ENCODE measurements at regions not wholly inside any gene's neighbourhood (a gene's known extent, or its start where the extent isn't known, plus 50 kb on each side); places are given as distances from the start of the nearest gene placed in this dataset.

- Histone ChIP-seq H3K4me3 (no peak overlapping the region), H3K9me3 (no peaks in the 10 kb centered on the region), H3K27me3 (no peaks in the 10 kb centered on the region), H3K4me1 (no peaks in the 10 kb centered on the region), H3K27ac (no peak overlapping the region), H3K36me3 (replicated peaks in 1 of 2; ENCODE audit: insufficient read depth in 1 of 2, low read depth in 2 of 2) (no peaks in the 10 kb centered on the region)
- 62 to 73% methylated on average over 6 to 7 of the region's 7 CpGs for WGBS, 2 donors
- DNase-seq (no peak), ATAC-seq (no peak)
- intact Hi-C loops (cut with DNase I) = no loop called here
- TF ChIP-seq POLR2A (IDR thresholded peaks at IDR 0.05) (no peak), CTCF (IDR thresholded peaks at IDR 0.05) (no peak)
These were observed 79.1 kb upstream of the MYL10 start for GRCh38 chr7:101708223-101708622.

DNA sequence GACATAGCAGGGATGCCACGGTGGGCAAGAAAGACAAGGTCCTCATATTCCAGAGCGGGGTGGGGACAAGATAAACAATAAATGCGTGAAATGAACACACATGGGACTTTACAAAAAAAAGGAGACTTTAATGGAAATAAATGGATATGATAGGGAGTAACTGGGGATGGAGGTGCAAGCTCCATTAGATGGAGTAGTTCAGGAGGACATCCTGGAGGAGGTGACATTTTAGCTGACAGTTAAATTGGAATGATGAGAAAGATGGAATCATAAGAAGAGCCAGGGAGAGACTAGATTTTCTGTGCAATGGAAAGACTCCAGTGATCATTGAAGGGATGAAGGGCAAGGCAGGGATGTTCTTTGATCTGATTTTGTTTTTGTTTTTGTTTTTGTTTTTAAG lies 83.6 kb upstream of the MYL10 start:
- H3K9me3 ChIP-seq = no peaks in the 10 kb centered on the region
- H3K27ac ChIP-seq = no peak overlapping the region
- DNase-seq = no peak
- H3K27me3 ChIP-seq = no peaks in the 10 kb centered on the region
- no peak overlapping the region for H3K4me3 ChIP-seq
- no peak for TF ChIP-seq CTCF (IDR thresholded peaks at IDR 0.05)
- no peak for TF ChIP-seq POLR2A (IDR thresholded peaks at IDR 0.05)
- H3K36me3 ChIP-seq (replicated peaks in 1 of 2; ENCODE audit: insufficient read depth in 1 of 2, low read depth in 2 of 2) = no peaks in the 10 kb centered on the region
- ATAC-seq = no peak
- no peaks in the 10 kb centered on the region for H3K4me1 ChIP-seq
- WGBS, 2 donors = 68 to 77% methylated on average over 3 of the region's 3 CpGs
- intact Hi-C loops (cut with DNase I) = no loop called here

DNA sequence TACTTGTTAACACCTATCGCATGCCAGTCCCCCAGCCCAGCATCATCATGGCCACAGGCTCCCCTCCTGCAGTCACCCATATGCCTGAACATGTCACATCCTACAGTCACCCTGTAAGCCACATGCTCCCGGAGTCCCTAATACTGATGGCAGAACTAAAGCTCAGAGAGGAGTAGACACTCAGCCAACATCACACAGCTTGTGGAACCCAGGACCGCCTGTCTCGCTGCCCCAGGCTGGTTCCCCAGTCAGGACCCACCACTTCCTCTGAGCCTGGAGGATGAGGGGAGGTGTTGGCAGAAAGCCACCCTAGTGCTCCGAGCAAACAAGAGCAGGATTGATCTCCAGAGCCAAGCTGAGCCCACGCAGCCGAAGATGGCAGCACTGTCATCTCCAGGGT lies 85.0 kb upstream of the MYL10 start:
- Histone ChIP-seq H3K27ac (no peak overlapping the region), H3K4me1 (no peaks in the 10 kb centered on the region), H3K36me3 (replicated peaks in 1 of 2; ENCODE audit: insufficient read depth in 1 of 2, low read depth in 2 of 2) (no peaks in the 10 kb centered on the region), H3K27me3 (no peaks in the 10 kb centered on the region), H3K4me3 (no peak overlapping the region), H3K9me3 (no peaks in the 10 kb centered on the region)
- DNase-seq (no peak), ATAC-seq (no peak)
- intact Hi-C loops (cut with DNase I) = no loop called here
- TF ChIP-seq CTCF (IDR thresholded peaks at IDR 0.05) = no peak
- TF ChIP-seq POLR2A (IDR thresholded peaks at IDR 0.05) = no peak
- WGBS, 2 donors = 83% methylated on average over 7 of the region's 7 CpGs; no CpG with 5 or more reads in 1 of the 2 donors

DNA sequence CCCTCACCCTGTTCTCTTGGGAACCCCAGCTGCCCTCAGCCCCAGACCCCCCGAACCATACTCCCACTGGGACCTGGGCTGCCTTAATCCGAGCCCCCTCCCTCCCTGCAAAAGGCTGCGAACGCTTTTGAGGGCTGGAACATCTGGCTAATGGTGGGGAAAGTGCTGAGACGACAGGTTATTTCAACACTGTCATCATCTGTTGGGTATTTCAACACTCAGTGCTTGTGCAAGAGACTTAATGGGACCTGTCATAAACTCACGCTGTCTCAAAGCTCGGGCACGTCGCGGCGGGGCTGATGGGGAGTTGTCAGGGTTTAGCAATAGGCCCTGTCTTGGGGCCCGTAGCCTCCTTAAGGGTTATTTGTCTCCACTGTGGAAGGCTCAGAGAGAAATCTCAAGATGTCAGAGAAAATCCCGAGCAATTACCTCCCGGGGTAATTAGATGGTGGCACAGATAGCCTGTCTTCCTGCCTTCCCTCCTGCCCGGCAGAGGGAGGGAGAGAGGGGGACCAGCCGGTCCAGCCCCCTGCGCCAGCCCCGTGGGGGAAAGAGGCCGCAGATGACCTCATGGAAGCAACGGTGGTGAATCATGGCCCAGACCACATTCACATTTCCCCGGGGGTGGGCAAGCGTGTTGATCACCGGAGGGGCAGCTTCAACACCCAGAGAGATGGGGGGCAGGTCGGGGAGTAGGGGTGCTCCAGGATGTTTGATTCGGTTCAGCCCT lies 88.7 kb upstream of the MYL10 start:
- Histone ChIP-seq H3K4me3 (no peak overlapping the region), H3K36me3 (replicated peaks in 1 of 2; ENCODE audit: insufficient read depth in 1 of 2, low read depth in 2 of 2) (no peaks in the 10 kb centered on the region), H3K27me3 (no peaks in the 10 kb centered on the region), H3K27ac (peak overlapping the region in 2 of 4 donors; percentile 4 to 73), H3K9me3 (no peaks in the 10 kb centered on the region), H3K4me1 (no peaks in the 10 kb centered on the region)
- ATAC-seq (peak; percentile 47), DNase-seq (peak in 3 of 4 donors; percentile 22 to 76 (median 25))
- TF ChIP-seq POLR2A (IDR thresholded peaks at IDR 0.05) (no peak), CTCF (IDR thresholded peaks at IDR 0.05) (no peak)
- 42 to 51% methylated on average over 10 to 21 of the region's 25 CpGs for WGBS, 2 donors
- intact Hi-C loops (cut with DNase I) = no loop called here

Measured in body of pancreas (tissue), 4 donors.